Lung (tissue), 11 donors: ENCODE measurements at regions not wholly inside any gene's neighbourhood (a gene's known extent, or its start where the extent isn't known, plus 50 kb on each side); places are given as distances from the start of the nearest gene placed in this dataset.

ENCODE experiments used
- ATAC-seq: fragments of 200-7000 bp; cut with Tn5 transposase; one replicate; pipeline ENCODE4 v1.9.1; 2020; ENCODE audit warnings: moderate number of reproducible peaks; ENCODE audit not compliant: insufficient read depth, low FRiP score
- DNase-seq, 3 donors: peaks; one replicate each; pipeline ENCODE4 v3.0.0-alpha.2; 2013 to 2017
- H3K27ac ChIP-seq, 2 donors: one replicate each; pipeline ENCODE4 v1.5.1; 2013; ENCODE audit warnings: mild to moderate bottlenecking in 2 of 2, moderate library complexity in 2 of 2, control low read depth in 1 of 2, inconsistent platforms in 1 of 2, low read depth in 1 of 2, low read length in 1 of 2
- H3K27me3 ChIP-seq, 3 donors: one replicate each; pipeline ENCODE4 v1.5.1; 2013; ENCODE audit warnings: low read length in 2 of 3; ENCODE audit not compliant: control insufficient read depth in 3 of 3, insufficient read depth in 3 of 3
- H3K36me3 ChIP-seq, 4 donors: one replicate each; pipeline ENCODE4 v1.5.1; 2013; ENCODE audit warnings: low read length in 4 of 4, mild to moderate bottlenecking in 1 of 4, moderate library complexity in 1 of 4; ENCODE audit not compliant: control insufficient read depth in 4 of 4, insufficient read depth in 4 of 4
- H3K4me1 ChIP-seq, 5 donors: one replicate each; pipeline ENCODE4 v1.5.1; 2013; ENCODE audit warnings: low read length in 5 of 5, mild to moderate bottlenecking in 2 of 5, moderate library complexity in 1 of 5; ENCODE audit not compliant: control insufficient read depth in 5 of 5, insufficient read depth in 5 of 5
- H3K4me3 ChIP-seq: one replicate; pipeline ENCODE4 v1.5.1; 2013; ENCODE audit warnings: mild to moderate bottlenecking, control low read depth, moderate library complexity
- H3K9ac ChIP-seq, 2 donors: one replicate each; pipeline ENCODE4 v1.5.1; 2013; ENCODE audit warnings: low read length in 2 of 2, control low read depth in 1 of 2; ENCODE audit not compliant: insufficient read depth in 1 of 2
- H3K9me3 ChIP-seq, 4 donors: one replicate each; pipeline ENCODE4 v1.5.1; 2013; ENCODE audit warnings: low read length in 3 of 4, mild to moderate bottlenecking in 1 of 4, moderate library complexity in 1 of 4; ENCODE audit not compliant: control insufficient read depth in 4 of 4, insufficient read depth in 3 of 4
- WGBS, 2 donors: extraction: QIAGEN DNeasy Blood & Tissue Kit; methylation state at CpG; one replicate each; pipeline ENCODE4 v1.1.7; 2013; 5-methylcytosine and 5-hydroxymethylcytosine counted together
- TF ChIP-seq, protein P1 (sequence below): IDR thresholded peaks from 2 replicates; pipeline ENCODE4 v1.5.1; 2012; ENCODE audit warnings: mild to moderate bottlenecking; ENCODE audit errors: control extremely low read depth, extremely low read depth
- donor health status: control.
- donor health status: control.
- donor health status: Bipolar disorder and iron deficiency.
- donor health status: healthy.
- donor health status: DM: yes; HTN: yes; CAD: no.

DNA sequence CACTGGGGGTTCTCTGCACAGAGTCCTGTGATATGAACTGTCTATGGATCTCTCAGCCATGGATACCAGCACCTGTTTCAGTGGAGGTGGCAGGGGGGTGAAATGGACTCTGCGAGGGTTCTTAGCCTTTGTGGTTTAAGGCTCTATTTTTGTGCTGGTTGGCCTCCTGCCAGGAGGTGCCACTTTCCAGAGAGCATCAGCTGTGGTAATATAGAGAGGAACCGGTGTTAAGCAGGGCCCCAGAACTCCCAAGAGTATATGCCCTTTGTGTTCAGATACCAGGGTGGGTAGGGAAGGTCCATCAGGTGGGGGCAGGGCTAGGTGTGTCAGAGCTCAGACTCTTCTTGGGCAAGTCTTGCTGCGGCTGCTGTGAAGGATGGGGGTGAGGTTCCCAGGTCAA, 330.0 kb upstream of the PLD5 start:
- Histone ChIP-seq H3K27ac (no peak overlapping the region), H3K36me3 (no peaks in the 10 kb centered on the region), H3K9me3 (no peaks in the 10 kb centered on the region), H3K9ac (no peak overlapping the region), H3K4me1 (no peaks in the 10 kb centered on the region), H3K27me3 (no peaks in the 10 kb centered on the region), H3K4me3 (no peak overlapping the region)
- WGBS, 2 donors, result 73 to 77% methylated on average over 3 of the region's 3 CpGs
- ATAC-seq (no peak), DNase-seq (no peak)
- TF ChIP-seq, protein P1, sequence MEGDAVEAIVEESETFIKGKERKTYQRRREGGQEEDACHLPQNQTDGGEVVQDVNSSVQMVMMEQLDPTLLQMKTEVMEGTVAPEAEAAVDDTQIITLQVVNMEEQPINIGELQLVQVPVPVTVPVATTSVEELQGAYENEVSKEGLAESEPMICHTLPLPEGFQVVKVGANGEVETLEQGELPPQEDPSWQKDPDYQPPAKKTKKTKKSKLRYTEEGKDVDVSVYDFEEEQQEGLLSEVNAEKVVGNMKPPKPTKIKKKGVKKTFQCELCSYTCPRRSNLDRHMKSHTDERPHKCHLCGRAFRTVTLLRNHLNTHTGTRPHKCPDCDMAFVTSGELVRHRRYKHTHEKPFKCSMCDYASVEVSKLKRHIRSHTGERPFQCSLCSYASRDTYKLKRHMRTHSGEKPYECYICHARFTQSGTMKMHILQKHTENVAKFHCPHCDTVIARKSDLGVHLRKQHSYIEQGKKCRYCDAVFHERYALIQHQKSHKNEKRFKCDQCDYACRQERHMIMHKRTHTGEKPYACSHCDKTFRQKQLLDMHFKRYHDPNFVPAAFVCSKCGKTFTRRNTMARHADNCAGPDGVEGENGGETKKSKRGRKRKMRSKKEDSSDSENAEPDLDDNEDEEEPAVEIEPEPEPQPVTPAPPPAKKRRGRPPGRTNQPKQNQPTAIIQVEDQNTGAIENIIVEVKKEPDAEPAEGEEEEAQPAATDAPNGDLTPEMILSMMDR, result no peak

DNA sequence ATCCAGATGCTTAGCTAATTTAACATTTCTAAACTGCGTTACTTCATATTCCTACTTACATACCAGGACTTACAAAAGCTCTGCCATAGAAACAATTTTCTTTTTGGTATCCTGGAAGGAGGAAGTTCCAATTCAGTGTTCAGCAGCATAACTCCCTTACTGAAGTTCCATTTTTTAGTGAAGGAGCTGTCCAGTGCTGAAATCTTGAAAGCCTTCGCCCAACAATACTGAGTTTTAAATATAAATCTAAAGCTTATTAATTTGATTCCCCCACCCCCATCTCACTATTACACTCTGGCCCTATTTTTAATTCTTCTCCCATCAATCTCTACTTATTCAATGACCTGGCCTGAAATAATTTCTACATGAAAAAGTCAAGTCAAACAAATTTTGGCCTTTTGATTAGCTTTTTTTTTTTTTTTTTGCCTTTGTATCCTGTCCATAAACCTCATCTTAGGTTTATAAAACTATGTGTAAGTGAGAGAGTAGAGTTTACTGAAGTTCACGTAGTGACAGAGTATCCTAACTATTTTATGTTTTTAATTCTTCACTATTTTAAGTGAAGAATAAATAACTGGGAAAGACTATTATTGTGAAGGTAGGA, 323.0 kb upstream of the PLD5 start:
- no peaks in the 10 kb centered on the region for H3K36me3 ChIP-seq
- H3K27me3 ChIP-seq, result no peaks in the 10 kb centered on the region
- no peaks in the 10 kb centered on the region for H3K4me1 ChIP-seq
- ATAC-seq (no peak), DNase-seq (peak in 2 of 3 donors; percentile 39 to 42)
- H3K4me3 ChIP-seq, result no peak overlapping the region
- H3K27ac ChIP-seq, result no peak overlapping the region
- WGBS, 2 donors, result 27 to 51% methylated on average over 3 of the region's 3 CpGs
- H3K9me3 ChIP-seq, result no peaks in the 10 kb centered on the region
- no peak overlapping the region for H3K9ac ChIP-seq
- TF ChIP-seq, protein P1, result no peak

DNA sequence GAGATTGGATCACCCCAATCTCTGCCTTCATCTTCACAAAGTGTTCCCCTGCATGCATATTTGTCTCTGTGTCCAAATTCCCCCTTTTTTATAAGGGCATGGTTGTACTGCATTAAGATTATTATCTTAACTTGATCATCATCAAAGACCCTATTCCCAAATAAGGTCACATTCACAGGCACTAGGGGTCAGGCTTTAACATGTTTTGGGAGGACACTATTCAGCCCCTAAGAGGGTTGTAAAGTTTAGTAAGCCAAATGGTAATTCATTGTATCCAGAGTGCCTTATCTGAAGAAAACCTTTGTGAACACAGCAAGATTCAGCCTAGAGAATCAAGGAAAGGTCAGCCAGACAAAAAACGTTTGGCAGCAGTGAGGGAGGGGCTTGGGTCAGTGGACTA, 317.6 kb upstream of the PLD5 start:
- WGBS, 2 donors, result 2 to 9% methylated on average over 1 of the region's 1 CpG
- Histone ChIP-seq H3K27ac (no peak overlapping the region), H3K4me3 (no peak overlapping the region), H3K4me1 (no peaks in the 10 kb centered on the region), H3K9ac (no peak overlapping the region), H3K9me3 (peaks cover 0 to 2% (median 0%) of the 10 kb centered on the region in 4 donors), H3K36me3 (no peaks in the 10 kb centered on the region), H3K27me3 (no peaks in the 10 kb centered on the region)
- DNase-seq (no peak), ATAC-seq (no peak)
- TF ChIP-seq, protein P1, result no peak

DNA sequence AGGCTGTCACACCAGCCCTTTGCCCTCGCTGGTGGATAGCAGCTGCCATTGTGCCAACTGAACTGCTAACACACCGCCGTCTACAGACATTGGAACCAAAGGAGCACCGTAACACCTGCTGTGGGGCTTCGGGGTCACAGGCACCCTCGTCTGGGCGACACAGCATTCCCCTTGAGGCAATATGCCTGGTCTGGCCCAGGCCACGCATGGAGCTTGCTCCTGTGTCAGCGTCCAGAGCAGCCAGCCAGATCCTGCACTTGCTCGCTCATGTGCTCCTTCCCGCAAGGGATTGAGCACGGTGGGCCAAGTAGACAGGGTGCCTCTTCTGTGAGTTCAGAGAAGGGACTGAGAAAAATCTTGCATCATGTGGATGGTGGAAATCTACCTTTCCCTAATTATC, 314.6 kb upstream of the PLD5 start:
- TF ChIP-seq, protein P1, result no peak
- Histone ChIP-seq H3K27me3 (no peaks in the 10 kb centered on the region), H3K27ac (no peak overlapping the region), H3K4me1 (no peaks in the 10 kb centered on the region), H3K36me3 (no peaks in the 10 kb centered on the region), H3K9ac (no peak overlapping the region), H3K4me3 (no peak overlapping the region), H3K9me3 (peaks cover 0 to 2% (median 0%) of the 10 kb centered on the region in 4 donors)
- DNase-seq (no peak), ATAC-seq (no peak)
- 86 to 91% methylated on average over 12 of the region's 12 CpGs for WGBS, 2 donors
